Muscle of arm (tissue), 1 donor: ENCODE measurements at regions not wholly inside any gene's neighbourhood (a gene's known extent, or its start where the extent isn't known, plus 50 kb on each side); places are given as distances from the start of the nearest gene placed in this dataset.
A peak's percentile ranks its signal among the peaks of the same experiment; 100 is the strongest.
"Not testable (repeated sequence)": the region's sequence is repeated elsewhere in the genome, so short reads cannot be mapped to it uniquely, and the experiment has no call there.

Experiments
- DNase-seq: peaks from one replicate; pipeline ENCODE4 v3.0.0-alpha.2; 2013

DNA sequence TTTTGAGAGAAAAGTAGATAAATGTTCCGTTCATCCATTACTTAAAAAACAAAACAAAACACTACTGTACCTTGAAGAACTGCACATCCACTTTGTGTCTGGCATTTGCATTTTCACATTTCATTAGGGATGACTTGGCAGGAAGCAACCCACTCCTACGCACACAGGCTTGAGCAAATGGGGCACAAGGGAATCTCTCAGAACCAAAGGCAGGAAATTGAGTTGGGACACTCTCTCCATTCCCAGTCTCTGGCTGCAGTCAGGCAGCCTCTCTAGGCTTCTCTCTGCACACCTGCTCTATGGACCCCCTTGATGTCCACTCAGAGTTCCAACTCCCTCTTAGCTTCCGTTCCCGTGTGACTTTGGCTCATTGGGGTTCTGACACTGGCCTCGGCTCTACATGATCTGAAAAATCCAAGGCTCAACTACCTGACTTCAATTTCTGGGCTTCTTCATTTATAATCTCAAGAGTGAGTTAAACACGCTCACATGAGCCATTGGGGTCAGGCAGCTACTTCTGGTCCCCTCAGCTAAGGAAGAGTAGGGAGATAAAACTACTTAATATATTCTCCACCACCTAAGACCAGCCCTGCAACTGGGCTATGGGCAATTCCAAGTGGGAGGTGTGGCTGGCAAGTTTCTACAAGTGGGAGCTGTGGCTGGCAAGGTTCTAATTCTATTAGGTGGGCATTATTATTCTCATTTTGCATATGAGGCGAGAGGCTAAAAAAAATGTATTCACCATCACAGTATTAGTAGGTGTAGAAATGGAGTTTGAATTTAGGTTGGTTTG is 251.9 kb downstream of the SOD2 start:
- peak; percentile 74 for DNase-seq

DNA sequence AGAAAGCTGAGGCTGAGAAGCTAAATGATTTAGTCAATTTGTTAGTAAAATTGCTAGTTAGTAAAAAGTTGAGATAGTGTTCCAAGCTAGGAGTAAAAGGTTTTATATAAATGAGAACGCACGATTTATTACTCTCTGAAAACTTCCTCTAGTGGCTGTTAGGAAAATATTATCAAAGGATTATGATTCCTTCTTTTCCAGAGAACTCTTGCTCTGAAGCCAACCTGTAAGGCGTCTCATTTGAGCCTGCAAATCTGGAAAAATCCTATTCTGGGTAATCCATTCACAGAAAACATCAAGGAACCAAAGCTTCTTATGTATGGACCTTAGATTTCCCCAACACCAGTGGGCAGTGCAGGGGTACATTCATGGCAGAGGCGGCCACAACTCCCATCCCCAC is 252.7 kb downstream of the SOD2 start:
- peak; percentile 67 for DNase-seq

DNA sequence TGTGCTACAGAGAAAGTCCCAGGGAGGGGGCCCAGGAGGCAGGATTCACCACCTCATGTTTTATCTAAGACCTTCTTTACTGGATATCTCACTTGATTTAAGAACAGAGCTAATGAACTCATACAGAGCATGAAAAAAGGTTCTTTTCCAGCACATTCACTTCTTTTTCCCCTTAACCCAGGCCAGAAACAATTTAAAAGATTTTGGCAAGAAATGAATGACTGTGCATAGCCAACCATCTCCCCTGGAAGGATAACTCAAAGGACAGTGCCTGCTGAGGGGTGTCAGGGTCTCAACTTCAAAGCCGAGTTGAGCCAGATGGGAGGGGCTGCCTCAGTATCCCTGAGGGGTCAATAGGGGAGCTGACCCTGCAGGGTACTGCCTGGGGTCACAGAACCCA is 253.4 kb downstream of the SOD2 start:
- no peak for DNase-seq

DNA sequence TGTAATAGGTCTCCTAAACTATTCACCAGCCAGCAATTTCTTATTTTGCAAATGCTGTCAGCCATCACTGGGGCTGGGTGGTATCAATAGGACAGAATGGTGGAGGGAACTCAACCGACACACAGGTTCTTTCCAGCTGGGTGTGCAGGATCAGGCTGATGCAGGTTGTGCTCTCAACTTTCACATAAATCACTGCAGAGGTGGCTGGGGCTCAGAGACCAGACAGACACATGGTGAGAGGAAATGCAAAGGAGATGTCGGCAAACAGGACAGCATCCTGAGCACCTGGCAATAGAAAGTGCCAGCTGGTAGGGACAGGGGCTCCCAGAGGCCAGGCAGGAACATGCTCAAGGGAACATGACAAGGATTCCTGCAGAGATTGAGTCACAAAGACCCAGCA is 254.9 kb downstream of the SOD2 start:
- no peak for DNase-seq

DNA sequence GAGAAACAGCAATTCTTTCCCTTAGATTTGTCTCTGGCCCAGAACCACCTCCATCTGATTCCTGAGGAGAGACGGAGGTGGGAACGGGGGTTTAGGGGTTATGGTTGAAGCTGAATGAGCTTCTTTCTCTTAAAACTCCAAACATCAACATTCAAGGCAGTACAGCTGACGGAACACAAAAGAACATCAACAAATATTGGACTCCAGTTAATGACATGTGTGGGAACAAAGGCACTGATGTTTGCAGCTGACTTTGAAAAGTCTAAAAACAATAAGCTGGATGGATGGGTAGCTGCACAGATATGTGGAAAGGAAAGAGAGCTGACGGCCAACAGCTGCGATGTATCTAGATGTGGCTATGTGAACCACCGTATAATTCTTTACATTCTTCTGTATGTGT is 256.5 kb downstream of the SOD2 start:
- no peak for DNase-seq

DNA sequence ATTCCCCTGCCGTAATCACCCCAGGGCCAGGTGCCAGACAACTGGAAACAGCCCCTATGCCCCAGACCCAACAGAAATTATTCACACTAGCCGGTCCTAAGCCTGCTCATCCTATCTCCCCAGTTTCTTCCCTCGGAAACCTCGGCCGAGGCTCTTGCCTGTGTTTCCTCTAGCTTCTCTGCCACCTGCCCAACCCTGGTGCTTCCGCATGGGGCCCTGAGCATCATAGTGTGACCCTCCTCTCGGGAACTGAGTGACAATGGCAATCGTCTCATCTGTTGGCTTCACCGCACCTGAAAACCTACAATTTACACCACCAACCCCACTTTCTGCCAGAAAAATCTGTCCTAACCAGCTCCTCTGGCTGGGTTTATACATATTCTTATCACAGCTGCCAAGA is 257.3 kb downstream of the SOD2 start:
- no peak for DNase-seq

DNA sequence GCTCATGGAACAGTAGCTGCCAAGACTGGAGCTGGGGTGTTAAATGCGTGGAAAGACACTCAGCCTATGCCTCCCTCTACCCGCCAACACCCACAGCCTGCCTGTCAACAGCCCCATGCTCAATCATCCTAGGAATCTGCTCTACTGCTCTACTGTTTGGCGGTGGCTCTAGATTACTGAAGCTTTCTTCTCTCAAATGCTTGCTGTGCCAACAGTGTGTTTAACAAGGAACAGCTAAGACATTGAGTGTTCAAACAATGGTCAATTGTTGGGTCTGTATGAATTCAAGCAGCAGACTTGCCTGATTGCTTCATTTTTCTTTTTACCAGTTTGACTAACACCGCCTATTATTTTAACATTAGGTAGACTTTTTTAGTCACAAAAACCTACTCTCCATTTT is 258.6 kb downstream of the SOD2 start:
- no peak for DNase-seq

DNA sequence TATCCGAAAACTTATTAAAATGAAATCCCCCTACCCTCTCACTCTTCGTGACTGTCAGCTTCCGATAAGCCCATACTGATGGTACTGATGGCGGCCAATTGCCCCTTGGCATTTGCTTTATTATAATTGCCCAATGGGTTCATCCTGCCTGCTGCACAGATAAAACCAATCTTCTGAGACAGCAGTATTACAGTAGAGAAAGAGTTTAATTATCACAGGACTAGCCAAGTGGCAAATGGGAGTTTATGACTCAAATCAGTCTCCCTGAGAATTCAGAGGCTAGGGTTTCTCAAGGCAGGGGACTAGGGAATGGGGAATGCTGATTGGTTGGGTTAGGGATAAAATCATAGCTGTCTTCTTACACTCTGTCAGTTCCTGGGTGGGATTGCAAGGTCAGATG is 259.5 kb downstream of the SOD2 start:
- no peak for DNase-seq

DNA sequence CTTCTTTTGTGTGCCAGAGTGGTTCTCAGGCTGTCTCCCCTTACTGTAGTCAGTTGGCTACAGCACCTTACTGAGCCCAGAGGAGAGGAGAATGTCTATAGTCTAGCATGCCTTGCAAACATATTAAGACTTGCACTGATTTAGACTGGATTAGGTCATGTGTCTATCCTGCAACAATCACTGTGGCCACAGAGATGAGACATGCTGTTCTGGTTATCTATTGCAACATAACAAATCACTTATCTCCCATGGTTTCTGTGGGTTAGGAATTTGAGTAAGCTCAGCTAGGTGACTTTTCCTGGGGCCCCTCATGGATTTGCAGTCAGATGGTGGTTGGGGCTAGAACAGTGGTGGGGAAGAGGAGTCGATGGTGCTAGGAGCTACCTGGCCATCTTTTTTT is 261.3 kb downstream of the SOD2 start:
- no peak for DNase-seq

DNA sequence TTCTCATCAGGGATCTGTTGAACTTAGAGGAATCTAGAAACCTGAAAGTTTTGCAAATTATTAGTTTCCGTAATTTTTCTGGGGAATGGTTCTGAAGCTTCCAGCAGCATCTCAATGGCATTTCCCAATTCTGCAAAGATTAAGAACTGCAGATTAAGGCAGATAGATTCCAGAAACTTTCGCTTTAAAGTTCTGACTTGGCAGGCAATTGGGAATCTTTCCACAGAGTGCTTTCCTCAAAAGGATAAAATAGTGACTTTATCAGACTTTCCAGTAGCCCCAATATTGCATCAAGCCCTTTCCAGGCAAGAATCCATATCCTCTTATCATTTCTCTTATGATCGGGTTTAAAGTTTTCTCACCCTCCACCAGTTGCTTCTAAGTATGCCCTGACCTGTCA is 261.1 kb downstream of the FNDC1 start:
- DNase-seq = no peak

DNA sequence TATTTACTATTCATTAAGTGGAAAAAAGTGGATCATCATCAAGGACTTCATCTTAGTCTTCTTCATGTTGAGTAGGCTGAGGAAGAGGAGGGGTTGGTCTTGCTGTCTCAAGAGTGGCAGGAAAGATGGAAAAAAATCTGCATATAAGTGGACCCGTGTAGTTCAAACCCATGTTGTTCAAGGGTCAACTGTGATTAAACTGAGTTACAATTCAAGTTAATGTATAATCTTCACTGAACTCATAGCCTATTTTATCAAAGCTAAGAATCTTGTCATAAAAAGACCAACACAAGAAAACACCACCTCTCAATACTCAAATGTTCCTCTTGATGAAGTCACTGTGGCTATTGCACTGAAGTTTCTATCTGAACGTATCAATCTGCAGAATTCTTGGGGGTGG is 260.2 kb downstream of the FNDC1 start:
- no peak for DNase-seq

DNA sequence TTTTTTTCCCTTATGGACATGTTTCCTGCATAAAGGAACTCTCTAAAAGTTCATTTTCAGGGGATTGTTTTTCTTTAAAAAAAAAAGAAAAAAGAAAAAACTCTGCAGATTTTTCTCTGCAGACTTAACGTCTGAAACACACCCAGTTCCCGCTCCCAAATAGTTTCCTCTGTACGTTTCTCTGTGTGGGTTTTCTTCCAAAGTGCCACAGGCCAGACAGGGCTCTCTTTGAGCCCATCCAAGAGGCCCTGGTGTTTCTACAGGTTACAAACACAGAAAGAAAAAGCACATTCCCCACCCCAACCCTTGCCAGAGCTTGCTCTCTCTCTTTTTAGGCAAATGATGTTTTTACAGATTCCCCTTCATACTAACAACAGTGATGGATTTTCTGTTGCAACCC is 258.6 kb downstream of the FNDC1 start:
- no peak for DNase-seq

DNA sequence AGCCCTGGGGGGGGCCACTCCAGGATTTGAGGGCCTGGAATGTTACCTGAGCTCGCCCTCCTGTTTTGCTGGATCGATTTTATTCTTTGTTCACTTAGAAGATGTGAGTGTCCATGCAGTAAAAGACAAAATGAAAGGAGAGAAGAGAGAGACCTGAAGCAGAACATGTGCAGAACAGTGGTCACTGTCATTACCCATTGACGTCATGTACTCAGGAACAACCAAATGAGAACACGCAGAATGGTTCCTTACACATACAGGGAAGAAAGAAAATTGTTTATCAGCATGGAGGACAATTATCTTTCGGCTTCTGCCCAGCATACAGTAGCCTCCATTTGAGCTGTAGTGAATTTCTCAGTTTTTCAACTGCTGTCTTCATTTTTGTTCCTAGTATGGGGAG is 258.1 kb downstream of the FNDC1 start:
- no peak for DNase-seq

DNA sequence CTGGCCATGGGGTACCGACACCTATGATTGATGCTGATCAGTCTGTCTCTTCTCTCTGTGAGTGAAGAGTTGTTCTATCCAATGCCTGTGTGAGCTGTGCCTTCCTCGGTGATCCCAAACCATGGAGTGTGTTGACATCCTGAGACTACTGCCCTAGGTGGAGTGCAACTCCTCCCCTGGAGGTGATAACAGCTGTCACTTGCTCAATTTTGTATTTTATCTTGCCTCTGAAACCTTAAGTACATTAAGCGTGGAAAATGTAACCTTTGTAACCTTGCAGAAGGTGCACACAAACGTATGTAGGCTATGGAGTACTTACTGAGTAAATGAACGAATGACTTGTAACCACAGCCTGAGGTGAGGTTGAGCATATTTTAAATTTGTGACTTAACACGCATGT is 256.2 kb downstream of the FNDC1 start:
- DNase-seq = no peak

DNA sequence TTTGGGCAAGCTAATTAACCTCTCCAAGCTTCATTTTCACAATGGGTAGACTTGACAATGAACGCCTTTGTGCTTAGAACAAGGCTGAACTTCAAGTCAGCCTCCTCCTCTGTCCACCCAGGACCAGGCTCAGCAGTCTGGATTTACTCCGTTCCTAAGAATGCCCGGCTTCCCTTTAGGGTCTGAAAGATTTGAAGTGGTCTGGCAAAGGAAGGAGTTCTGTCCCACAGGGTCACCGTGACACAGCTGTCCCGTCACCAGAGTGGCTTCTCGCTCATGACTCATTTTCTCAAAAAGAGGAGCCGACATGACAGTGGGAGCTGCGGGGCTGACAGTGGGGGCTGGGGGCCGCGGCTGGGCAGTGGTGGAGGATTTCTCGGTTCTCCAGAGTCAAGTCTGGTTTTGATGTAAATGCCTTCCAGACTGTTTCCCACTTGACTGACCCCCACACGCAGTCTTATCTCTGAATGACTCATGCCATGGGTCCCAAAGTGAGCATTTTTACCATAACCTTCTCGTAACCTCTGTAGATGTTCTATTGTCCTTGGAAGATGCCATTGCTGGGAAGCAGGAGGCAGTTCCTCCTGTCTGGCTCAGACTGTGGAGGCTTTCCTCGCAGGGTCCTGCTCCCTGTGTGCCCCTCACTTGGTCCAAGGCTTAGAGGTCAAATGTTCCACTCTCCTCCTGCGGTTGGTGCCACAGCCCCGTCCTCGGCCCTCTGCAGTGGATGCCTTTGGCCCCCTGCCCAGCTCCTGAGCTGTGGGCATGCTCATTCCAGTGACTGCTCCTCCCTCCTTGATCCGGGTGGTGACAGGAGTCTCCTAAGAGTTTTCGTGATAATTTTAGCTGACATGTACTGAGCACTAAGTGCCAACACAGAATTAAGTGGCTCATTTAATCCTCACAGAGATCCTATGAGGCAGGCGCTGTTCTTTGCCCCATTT is 253.1 kb downstream of the FNDC1 start:
- DNase-seq = no peak

DNA sequence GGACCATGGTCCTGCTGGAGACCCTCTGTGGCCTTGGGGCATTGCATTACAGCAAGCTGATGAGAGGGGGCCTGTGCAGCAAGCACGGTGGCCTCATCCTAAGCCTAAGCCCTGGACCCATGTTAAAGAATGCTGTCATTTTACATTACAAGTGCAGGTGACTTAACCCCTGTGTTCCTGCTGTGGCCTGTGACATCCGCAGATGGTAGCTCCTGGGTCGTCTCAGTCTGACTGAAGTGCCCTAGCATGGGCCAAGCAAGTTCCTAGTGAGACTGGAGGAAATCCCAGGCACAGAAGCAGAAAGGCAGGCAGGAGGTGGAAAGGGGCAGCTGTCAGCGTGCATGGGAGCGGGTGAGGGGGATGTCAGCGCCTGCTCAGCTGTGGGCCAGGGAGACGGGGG is 252.4 kb downstream of the FNDC1 start:
- no peak for DNase-seq

DNA sequence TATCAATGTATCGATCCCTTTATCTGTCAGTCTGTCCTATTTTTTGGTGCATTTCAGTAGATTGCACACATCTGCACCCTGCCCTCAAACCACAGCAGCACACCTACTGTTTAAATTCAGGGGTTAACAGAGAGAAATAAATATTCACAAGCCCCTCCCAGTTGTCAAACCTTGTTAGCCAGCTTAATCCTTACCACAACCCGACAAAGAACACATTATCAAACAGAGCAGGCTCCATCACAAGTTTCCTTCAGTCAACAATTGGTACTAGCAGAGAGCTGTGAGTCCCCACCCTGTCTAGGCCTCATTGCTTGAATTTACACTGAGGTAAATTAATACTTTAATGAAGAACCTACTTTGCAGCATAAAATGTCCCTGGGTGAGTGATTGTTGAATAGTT is 249.8 kb downstream of the FNDC1 start:
- DNase-seq = no peak

DNA sequence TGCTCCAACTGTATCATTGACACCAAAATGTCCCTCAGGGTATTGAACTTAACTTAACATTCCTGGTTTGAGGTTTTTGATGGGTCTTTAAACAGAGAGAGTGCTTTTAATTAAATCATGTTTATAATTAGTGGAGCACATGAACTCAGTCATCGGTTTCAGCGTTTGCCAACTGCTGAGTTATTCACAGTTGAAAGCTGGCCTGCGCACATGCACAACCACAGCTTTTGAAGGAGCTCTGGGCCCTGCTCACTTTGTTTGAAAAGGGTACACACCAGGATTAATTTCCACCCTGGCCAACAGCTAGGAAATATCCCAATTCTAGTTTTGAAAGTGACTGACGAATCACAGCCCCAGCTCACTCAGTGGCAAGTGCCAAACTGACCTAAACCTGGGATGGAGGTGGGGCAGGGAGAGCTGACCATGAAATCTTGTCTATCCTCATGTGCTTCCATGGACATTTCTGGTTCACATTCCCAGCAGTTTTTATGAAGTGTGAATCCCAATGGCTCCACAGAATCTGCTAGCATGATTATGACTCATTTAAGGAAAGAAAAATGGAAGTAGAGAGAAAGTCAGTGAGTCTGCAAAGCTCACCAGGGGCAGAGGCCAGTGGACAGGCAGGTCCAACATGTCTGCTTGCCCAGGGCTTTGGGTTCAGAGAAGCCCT is 247.8 kb downstream of the FNDC1 start:
- no peak for DNase-seq

DNA sequence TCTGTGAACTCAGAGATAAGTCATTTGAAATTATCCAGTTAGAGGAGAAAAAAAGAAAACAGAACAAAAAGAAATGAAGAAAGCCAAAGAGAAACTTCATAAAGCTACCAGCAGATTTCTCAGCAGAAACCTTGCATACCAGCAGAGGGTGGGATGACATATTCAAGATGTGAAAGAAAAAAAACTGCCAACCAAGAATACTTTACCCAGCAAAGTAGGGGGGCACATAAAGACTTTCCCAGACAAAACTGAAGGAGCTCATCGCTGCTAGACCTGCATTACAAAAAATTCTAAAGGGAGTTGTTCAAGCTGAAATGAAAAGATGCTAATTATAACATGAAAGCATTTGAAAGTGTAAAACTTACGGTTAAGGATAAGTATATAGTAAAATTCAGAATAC is 246.3 kb downstream of the FNDC1 start:
- DNase-seq = no peak

DNA sequence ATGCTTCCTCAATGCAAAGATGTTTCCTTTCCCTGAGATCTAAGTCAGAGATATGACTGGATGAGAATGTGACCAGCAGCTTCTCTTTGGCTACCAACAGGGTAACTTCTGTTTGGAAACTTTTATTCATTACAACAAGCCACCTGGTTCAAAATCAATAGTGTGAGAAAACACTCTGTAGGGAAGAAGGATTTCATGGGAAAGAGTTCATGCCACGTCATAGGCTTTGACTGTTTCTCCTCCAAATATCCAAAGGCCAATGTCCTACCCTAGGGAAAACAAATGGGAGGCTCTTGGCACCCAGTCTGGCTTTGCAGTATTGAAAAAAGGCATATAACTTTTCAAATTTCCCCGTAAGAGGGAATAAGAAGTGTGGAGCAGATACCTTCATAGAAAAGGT is 245.5 kb downstream of the FNDC1 start:
- DNase-seq = no peak

DNA sequence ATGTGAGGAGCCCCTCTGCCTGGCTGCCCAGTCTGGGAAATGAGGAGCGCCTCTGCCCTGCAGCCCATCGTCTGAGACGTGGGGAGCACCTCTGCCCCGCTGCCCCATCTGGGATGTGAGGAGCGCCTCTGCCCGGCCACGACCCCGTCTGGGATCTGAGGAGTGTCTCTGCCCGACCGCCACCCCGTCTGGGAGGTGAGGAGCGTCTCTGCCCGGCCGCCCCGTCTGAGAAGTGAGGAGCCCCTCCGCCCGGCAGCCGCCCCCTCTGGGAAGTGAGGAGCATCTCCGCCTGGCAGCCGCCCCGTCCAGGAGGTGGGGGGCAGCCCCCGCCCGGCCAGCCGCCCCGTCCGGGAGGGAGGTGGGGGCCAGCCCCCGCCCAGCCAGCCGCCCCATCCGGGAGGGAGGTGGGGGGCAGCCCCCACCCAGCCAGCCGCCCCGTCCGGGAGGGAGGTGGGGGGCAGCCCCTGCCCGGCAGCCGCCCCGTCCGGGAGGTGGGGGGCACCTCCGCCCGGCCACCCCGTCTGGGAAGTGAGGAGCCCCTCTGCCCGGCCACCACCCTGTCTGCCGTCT is 238.1 kb downstream of the FNDC1 start:
- not testable (repeated sequence) for DNase-seq

DNA sequence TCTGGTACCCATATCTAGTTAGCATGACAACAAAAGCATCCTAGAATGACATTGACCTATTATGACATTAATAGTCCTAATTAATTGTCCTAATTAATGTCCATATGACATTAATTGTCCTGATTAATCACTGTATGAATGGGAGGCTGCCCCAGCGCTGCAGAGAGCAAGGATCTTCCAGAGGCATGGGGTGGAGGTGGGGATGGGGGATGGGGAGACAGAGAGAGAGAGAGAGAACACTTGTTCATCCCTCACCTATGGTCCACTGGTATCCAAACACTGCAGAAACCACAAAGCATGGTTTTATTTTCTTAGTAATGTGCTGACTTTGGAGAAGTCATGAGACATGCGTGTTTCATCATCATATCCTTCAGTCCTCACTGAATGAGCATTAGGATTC is 235.1 kb downstream of the FNDC1 start:
- no peak for DNase-seq
